ENCODE measurements at regions not wholly inside any gene's neighbourhood (a gene's known extent, or its start where the extent isn't known, plus 50 kb on each side); places are given as distances from the start of the nearest gene placed in this dataset.
"Not testable (repeated sequence)": the region's sequence is repeated elsewhere in the genome, so short reads cannot be mapped to it uniquely, and the experiment has no call there.

GRCh38 chr11:100576718-100577021 lies 110.4 kb upstream of the ARHGAP42 start:
- no peak for DNase-seq (ENCODE audit: extremely low read depth, low read depth, low spot score)

DNA sequence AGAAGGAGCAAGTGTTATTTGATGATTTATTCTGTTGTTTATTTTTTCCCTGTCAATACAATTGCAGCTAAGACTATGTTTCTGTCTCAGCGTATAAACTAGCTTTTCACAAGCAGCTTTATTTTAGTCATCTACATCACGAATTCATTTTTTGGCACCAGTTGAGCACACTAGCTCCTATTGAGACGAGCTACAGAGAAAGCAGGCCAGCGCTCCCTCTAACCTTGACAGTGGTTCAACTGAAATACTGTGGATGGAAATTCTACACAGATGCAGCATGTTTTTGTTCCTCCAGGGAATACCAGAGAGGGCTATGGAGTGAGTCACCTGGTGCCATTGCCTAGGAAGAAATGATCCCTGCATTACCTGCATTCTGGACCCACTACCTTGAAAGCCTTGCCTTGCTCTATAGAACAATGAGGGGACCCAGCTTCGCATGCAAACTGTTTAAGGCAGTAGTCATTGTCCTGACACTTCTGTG lies 108.2 kb upstream of the ARHGAP42 start:
- no peak for DNase-seq (ENCODE audit: extremely low read depth, low read depth, low spot score)

- DNase-seq (ENCODE audit: extremely low read depth, low read depth, low spot score): no peak
Measured at GRCh38 chr11:100581318-100581717, 105.8 kb upstream of the ARHGAP42 start.

GRCh38 chr11:100584201-100584985 lies 102.7 kb upstream of the ARHGAP42 start:
- no peak for DNase-seq (ENCODE audit: extremely low read depth, low read depth, low spot score)

DNA sequence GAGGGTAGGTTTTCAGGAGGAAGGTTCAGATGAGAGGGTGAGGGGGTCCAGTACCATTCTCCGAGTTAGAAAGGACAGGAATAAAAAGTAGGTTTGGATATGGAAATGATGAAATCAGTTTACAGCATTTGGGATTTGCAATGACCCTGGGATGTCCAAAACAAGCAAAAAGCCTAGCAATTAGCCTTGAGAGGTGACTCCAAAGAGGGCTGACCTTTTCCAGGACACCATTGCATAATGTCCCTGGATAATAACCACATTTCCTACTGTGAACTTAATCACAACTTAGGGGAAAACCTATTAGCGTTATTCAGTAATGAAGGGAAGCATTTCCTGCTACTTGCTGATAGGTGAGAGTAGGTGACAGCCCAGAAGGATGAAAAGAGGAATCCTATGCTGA lies 101.4 kb upstream of the ARHGAP42 start:
- DNase-seq (ENCODE audit: extremely low read depth, low read depth, low spot score): no peak

DNA sequence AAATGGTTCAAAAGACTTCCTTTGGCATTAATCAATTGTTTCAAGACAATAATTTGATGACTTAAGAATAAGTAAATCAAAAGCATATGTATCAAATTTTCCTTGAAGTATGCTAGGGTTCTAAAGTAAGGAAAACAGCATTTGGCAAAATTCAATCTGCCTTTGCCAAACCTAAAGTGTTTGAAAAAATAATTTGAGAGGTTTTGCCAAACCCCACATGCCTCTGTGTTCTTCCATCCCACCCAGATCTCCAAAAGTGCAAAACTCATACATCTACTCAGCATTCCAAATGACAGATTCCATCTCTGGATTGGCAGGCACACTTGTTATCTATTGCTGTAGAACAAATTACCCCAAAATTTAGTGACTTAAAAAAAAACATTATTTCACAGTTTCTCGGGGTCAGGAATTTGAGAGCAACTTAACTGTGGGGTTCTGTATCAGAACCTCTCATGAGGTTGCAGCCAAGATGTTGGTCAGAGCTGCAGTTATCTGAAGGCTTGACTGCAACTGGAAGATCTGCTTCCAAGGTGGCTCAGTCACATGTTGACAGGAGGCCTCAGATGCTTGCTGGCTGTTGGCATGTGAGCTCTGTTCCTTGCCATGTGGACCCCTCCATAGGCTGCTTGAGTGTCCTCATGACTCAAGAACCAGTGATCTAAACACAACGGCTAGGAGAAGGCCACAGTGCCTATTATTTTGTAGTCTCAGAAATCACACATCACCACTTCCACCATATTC lies 100.6 kb upstream of the ARHGAP42 start:
- DNase-seq (ENCODE audit: extremely low read depth, low read depth, low spot score): no peak

DNA sequence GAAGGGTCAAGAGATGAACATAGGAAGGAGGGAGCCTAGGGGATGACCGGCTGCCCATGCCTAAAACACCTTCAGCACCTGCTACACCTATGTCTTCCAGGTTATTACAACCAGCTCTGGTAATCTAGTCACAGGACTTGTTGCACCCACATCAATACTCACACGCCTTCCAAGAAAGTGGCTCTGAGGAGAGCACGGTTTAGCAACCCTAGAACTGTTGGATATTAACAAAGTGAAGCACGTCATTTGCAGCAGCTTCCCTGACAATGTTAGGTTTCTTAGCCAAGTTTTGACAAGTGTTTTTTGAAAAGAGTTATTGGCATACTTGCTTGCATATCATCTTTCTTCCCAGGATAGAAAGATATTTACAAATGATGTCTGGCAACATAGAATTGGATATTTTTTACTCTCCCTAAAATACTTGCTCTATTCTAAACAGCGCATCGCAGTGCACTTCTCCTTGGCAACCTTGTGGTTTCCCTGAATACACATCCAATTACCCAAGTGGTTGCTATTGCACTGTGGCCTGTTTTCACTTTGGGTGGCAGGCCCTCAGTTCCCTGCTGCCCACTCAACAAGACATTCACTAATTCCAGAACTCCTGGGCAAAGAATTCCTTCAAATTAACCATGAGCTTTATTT lies 94.3 kb upstream of the ARHGAP42 start:
- DNase-seq (ENCODE audit: extremely low read depth, low read depth, low spot score): no peak

GRCh38 chr11:100593291-100593690 lies 93.8 kb upstream of the ARHGAP42 start:
- no peak for DNase-seq (ENCODE audit: extremely low read depth, low read depth, low spot score)

DNA sequence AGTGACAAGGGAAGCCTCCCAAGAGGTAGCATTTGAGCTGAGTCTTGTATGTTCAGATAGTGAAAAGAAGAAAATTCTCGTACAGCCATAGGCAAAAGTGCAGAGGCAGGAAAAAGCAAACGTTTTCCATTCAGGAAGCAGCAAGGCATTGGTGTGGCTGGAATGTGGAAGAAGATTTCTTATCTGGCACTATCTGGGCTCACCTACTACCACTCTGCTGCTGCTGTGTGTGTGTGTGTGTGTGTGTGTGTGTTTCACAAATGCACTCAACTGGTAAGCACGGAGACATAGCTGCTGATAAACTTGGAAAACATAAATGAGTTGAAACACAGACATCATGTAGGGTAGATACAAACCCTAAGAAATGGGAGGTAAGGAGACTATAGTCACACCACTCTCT lies 92.8 kb upstream of the ARHGAP42 start:
- no peak for DNase-seq (ENCODE audit: extremely low read depth, low read depth, low spot score)

- DNase-seq (ENCODE audit: extremely low read depth, low read depth, low spot score): no peak
Measured at GRCh38 chr11:100600941-100601340, 86.1 kb upstream of the ARHGAP42 start.

GRCh38 chr11:100602716-100603115 lies 84.4 kb upstream of the ARHGAP42 start:
- no peak for DNase-seq (ENCODE audit: extremely low read depth, low read depth, low spot score)

DNA sequence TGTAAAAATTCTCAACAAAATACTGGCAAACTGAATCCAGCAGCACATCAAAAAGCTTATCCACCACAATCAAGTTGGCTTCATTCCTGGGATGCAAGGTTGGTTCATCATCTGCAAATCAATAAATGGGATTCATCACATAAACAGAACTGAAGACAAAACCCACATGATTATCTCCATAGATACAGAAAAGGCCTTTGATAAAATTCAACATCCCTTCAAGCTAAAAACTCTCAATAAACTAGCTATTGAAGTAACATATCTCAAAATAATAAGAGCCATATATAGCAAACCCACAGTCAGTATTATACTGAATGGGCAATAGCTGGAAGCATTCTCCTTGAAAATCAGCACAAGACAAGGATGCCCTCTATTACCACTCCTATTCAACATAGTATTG lies 79.3 kb upstream of the ARHGAP42 start:
- not testable (repeated sequence) for DNase-seq (ENCODE audit: extremely low read depth, low read depth, low spot score)

GRCh38 chr11:100612766-100613165 lies 74.3 kb upstream of the ARHGAP42 start:
- no peak for DNase-seq (ENCODE audit: extremely low read depth, low read depth, low spot score)

DNA sequence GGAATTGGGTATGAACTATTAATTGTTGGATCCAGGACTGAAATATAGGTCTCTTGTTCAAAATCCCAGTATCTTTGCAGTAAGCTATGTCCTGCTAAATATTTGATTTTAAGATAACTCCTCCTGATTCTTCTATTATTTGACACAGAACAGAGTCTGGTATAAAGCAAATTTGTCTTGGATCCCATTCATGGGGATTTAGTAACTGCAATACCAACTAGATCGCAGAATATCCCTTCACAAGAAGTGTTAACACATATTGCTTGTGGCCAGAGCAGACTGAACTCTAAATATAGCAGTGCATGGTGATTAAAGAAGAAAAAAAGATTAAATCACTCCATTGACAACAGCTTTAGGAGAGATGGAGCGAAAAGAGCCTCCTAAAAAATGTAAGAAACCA lies 68.2 kb upstream of the ARHGAP42 start:
- no peak for DNase-seq (ENCODE audit: extremely low read depth, low read depth, low spot score)

- no peak for DNase-seq (ENCODE audit: extremely low read depth, low read depth, low spot score)
Measured at GRCh38 chr11:100619484-100619883, 67.6 kb upstream of the ARHGAP42 start.

GRCh38 chr11:100622404-100622803 lies 64.7 kb upstream of the ARHGAP42 start:
- no peak for DNase-seq (ENCODE audit: extremely low read depth, low read depth, low spot score)

DNA sequence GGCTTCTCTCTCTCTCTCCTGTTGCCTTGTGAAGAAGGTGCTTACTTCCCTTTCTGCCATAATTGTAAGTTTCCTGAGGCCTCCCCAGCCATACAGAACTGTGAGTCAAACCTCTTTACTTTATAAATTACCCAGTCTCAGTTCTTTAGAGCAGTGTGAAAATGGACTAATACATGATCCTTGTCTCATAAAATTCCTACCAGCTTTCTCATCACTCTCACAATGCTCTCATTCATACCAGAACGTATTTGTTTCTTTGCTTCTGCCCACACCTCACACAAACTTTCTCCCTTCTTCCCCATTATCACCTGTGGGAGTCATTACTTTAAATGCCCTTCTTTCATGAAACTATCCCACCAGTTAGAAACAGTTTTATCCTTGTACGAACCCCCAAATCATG lies 62.7 kb upstream of the ARHGAP42 start:
- no peak for DNase-seq (ENCODE audit: extremely low read depth, low read depth, low spot score)

DNA sequence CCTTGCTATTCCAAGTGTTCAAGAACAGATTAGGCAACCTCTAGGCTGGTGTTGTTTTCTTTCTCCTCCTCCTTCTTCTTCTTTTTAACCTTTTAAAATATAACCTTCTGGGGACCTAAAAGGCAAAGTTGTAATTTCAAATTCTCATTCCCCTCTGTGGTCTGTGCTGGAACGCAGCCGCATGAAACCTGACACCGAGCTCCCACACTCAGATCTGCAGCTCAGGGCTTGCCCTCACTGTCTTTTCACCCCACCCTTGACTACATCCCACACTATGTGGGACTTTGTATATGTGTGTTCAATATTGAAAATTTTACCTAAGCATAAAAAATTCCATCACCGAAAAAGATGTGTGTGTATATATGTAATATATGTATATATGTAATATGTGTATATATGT lies 62.0 kb upstream of the ARHGAP42 start:
- no peak for DNase-seq (ENCODE audit: extremely low read depth, low read depth, low spot score)

GRCh38 chr11:100629671-100630070 lies 57.4 kb upstream of the ARHGAP42 start:
- DNase-seq (ENCODE audit: extremely low read depth, low read depth, low spot score): no peak

DNA sequence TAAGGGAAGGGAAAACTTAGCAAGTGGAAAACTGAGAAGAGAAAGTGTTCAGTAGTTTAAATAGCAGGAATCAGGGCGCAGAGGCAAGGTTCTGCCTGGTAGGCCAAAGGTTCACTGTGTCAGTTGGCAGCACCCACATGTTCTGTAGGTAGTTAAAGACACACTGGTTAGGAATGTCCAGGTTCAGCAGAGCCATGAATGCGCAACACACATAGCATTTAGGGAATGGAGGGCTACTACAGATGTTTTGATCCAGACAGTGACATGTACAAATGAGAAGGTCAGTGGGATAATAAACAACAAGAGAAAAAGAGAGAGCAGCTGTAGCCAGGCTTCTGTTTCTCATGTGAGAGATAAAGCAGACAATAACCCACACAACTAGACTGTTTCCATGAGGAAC lies 56.2 kb upstream of the ARHGAP42 start:
- DNase-seq (ENCODE audit: extremely low read depth, low read depth, low spot score): no peak

DNA sequence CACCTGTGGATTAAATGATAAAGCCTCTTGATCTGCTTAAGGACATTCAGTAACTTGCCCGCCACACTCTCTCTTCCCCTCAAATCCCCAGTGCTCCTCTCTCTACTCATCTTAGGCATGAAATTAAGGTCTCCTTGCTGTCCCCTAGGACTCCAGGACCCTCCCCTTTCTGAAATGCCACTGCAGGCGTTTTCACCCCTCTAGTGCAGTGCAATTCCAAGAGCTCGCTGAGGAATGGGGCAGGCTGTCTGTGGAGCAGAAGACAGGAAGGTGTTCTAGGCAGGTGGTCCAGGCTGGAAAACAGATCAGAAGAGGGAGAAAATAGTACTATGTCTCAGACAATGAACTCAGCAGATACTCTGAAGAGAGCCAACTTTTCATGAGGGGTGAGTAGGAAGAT lies 55.8 kb upstream of the ARHGAP42 start:
- no peak for DNase-seq (ENCODE audit: extremely low read depth, low read depth, low spot score)

DNA sequence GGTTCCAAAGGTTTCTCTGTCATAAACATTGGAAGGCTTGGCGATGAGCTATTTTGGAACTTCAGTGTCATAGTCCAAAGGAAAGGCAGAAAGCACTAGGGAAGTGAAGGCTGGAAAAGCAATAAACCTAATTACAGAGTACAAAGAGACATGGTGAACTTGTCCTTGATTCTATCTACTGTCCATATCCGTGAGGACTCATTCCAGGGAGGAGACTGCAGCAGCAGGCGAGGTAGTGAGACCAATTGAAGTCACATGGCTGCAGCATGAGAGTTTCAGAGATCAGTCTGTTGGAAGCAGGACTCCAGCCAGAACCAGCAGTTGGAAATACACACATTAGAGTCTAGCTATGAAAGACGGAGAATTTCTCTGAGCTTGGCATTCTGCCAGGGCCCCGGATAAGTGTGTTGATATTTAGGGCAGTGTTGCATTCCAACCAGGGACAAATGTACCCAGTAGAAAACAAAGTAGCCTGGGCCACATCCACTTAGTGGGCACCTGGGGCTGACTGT lies 54.1 kb upstream of the ARHGAP42 start:
- no peak for DNase-seq (ENCODE audit: extremely low read depth, low read depth, low spot score)
